Fibroblast of lung (primary cell): ENCODE measurements at regions not wholly inside any gene's neighbourhood (a gene's known extent, or its start where the extent isn't known, plus 50 kb on each side); places are given as distances from the start of the nearest gene placed in this dataset.
A peak's percentile ranks its signal among the peaks of the same experiment; 100 is the strongest.

Experiments
- DNase-seq, 2 donors: peaks; one replicate each; pipeline versions ENCODE4 v3.0.0 to v3.0.0-alpha.2; 2010; ENCODE audit warnings: low read depth in 2 of 2
- H2AFZ ChIP-seq: 2 replicates; pipeline ENCODE4 v1.5.1; 2012; ENCODE audit warnings: low read length, control low read depth, inconsistent platforms
- H3K27ac ChIP-seq: 2 replicates; pipeline ENCODE4 v1.5.1; 2011; ENCODE audit warnings: low read length, control low read depth; ENCODE audit not compliant: insufficient read depth
- H3K27me3 ChIP-seq: 2 replicates; pipeline ENCODE4 v1.5.1; 2011; ENCODE audit warnings: mild to moderate bottlenecking, low read length; ENCODE audit not compliant: control insufficient read depth, insufficient read depth
- H3K36me3 ChIP-seq: 2 replicates; pipeline ENCODE4 v1.5.1; 2011; ENCODE audit warnings: low read length; ENCODE audit not compliant: control insufficient read depth, insufficient read depth
- H3K4me1 ChIP-seq: 2 replicates; pipeline ENCODE4 v1.5.1; 2011; ENCODE audit warnings: low read length; ENCODE audit not compliant: control insufficient read depth, insufficient read depth; ENCODE audit errors: extremely low read depth
- H3K4me2 ChIP-seq: 2 replicates; pipeline ENCODE4 v1.5.1; 2011; ENCODE audit warnings: low read length, control low read depth; ENCODE audit not compliant: insufficient read depth; ENCODE audit errors: extremely low read depth
- H3K4me3 ChIP-seq, 4 experiments: fragments of 200-600 bp in 1 of 4; sonication (generic) in 1 of 4; replicated peaks in 1 of 4; 2 replicates each; pipeline ENCODE4 v1.5.1; 2011 to 2016; ENCODE audit warnings: low read length in 4 of 4, low read depth in 3 of 4, mild to moderate bottlenecking in 3 of 4, control low read depth in 2 of 4, inconsistent platforms in 1 of 4, mixed read lengths in 1 of 4; ENCODE audit not compliant: insufficient read depth in 1 of 4; ENCODE audit errors: control extremely low read depth in 1 of 4
- H3K79me2 ChIP-seq: 2 replicates; pipeline ENCODE4 v1.5.1; 2012; ENCODE audit warnings: mild to moderate bottlenecking, low read length, inconsistent platforms; ENCODE audit not compliant: control insufficient read depth, insufficient read depth
- H3K9ac ChIP-seq: 2 replicates; pipeline ENCODE4 v1.5.1; 2011; ENCODE audit warnings: mild to moderate bottlenecking, low read length, control low read depth; ENCODE audit not compliant: insufficient read depth
- H3K9me3 ChIP-seq: 2 replicates; pipeline ENCODE4 v1.5.1; 2012; ENCODE audit warnings: low read depth, low read length; ENCODE audit not compliant: control insufficient read depth, insufficient read depth
- H4K20me1 ChIP-seq: 2 replicates; pipeline ENCODE4 v1.5.1; 2011; ENCODE audit warnings: low read length; ENCODE audit not compliant: control insufficient read depth, insufficient read depth; ENCODE audit errors: extremely low read depth
- EZH2 ChIP-seq: IDR thresholded peaks from 2 replicates; pipeline ENCODE4 v1.5.1; 2012; ENCODE audit warnings: low read length, control low read depth, mild to moderate bottlenecking; ENCODE audit errors: missing control alignments
- TF ChIP-seq, protein P1 (sequence below), 2 donors: IDR thresholded peaks in 1 of 2; conservative IDR thresholded peaks in 1 of 2; 1 replicate in 1 of 2; 2 replicates in 1 of 2; pipeline ENCODE4 v1.5.1; 2011 to 2012; ENCODE audit warnings: low read length in 2 of 2, control low read depth in 1 of 2, inconsistent platforms in 1 of 2, low read depth in 1 of 2, mild to moderate bottlenecking in 1 of 2

DNA sequence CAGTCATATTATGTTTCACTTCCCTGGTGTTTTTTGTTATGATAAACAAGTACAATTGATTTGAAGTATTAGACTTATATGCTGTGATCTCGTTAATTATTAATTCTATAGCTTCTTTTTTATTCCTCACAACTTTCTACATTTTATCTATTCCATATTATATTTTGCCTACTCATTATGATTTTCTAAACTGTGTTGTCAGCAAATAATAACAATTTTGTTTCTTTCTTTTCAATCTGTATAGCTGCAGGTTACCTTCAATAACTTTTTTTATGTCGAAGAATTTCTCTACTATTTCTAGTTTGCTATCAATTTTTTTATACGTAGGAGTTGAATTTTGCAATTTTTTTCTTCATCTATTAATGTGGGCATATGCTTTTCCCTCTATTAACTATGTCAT is 304.4 kb downstream of the PCDH17 start:
- Histone ChIP-seq H3K4me3 (no peak overlapping the region), H3K9ac (no peak overlapping the region), H3K4me2 (no peak overlapping the region), H4K20me1 (no peaks in the 10 kb centered on the region), H3K9me3 (no peaks in the 10 kb centered on the region), H3K79me2 (no peaks in the 10 kb centered on the region), H3K27me3 (no peaks in the 10 kb centered on the region), H2AFZ (no peak overlapping the region), H3K36me3 (no peaks in the 10 kb centered on the region), H3K27ac (no peak overlapping the region), H3K4me1 (no peaks in the 10 kb centered on the region)
- no peak for DNase-seq
- TF ChIP-seq, protein P1, sequence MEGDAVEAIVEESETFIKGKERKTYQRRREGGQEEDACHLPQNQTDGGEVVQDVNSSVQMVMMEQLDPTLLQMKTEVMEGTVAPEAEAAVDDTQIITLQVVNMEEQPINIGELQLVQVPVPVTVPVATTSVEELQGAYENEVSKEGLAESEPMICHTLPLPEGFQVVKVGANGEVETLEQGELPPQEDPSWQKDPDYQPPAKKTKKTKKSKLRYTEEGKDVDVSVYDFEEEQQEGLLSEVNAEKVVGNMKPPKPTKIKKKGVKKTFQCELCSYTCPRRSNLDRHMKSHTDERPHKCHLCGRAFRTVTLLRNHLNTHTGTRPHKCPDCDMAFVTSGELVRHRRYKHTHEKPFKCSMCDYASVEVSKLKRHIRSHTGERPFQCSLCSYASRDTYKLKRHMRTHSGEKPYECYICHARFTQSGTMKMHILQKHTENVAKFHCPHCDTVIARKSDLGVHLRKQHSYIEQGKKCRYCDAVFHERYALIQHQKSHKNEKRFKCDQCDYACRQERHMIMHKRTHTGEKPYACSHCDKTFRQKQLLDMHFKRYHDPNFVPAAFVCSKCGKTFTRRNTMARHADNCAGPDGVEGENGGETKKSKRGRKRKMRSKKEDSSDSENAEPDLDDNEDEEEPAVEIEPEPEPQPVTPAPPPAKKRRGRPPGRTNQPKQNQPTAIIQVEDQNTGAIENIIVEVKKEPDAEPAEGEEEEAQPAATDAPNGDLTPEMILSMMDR (conservative IDR thresholded peaks at IDR 0.05 in 1 of 2, IDR thresholded peaks at IDR 0.05 in 1 of 2; ENCODE audit: low read depth in 1 of 2, low read length in 2 of 2): no peak
- TF ChIP-seq EZH2: no peak

DNA sequence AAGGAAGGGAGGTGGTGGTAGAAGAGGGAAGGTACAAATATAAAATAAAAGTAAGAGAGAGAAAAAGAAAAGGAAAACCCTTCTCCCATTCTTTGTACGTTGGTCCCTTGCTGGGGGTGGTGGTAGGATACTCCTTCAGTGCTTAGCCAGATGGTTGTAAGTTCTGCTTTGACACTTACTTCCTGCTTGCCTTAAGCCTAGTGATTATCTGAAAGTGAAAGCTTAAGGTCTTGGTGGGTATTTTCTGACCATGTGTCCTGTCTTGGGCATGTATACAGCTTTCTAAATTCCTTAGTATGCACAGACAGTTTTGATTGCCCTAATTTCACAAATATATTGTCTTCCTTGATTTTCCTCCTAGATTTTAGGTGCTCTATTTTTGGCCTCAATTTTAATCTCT is 314.8 kb downstream of the PCDH17 start:
- Histone ChIP-seq H3K36me3 (no peaks in the 10 kb centered on the region), H3K9me3 (no peaks in the 10 kb centered on the region), H3K27me3 (no peaks in the 10 kb centered on the region), H3K9ac (no peak overlapping the region), H3K4me3 (no peak overlapping the region), H3K4me1 (no peaks in the 10 kb centered on the region), H4K20me1 (no peaks in the 10 kb centered on the region), H2AFZ (no peak overlapping the region), H3K4me2 (no peak overlapping the region), H3K79me2 (no peaks in the 10 kb centered on the region), H3K27ac (no peak overlapping the region)
- TF ChIP-seq EZH2: no peak
- TF ChIP-seq, protein P1 (conservative IDR thresholded peaks at IDR 0.05 in 1 of 2, IDR thresholded peaks at IDR 0.05 in 1 of 2; ENCODE audit: low read depth in 1 of 2, low read length in 2 of 2): no peak
- DNase-seq: peak in 1 of 2 donors; percentile 17

DNA sequence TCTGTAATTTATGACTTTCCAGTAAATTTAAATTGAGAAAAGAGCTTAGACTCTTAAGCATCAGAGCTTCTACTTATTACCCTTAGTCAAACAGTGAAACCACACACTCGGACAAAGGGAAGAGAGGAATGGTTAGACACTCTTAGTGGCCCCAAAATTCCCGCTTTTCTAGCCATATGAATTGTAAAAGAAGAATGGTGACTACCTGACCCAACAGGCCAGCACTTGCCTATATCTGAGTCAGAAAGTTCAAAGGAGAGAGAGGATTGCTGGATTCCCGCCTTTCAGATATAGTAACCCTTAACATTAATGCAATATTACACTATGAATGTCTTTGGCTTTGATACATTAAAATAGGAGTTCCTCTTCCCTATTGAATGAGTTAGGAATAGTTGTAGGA is 317.3 kb downstream of the PCDH17 start:
- no peaks in the 10 kb centered on the region for H3K27me3 ChIP-seq
- no peaks in the 10 kb centered on the region for H3K36me3 ChIP-seq
- H3K4me3 ChIP-seq: no peak overlapping the region
- H3K4me2 ChIP-seq: no peak overlapping the region
- DNase-seq: no peak
- H2AFZ ChIP-seq: no peak overlapping the region
- TF ChIP-seq EZH2: no peak
- TF ChIP-seq, protein P1 (conservative IDR thresholded peaks at IDR 0.05 in 1 of 2, IDR thresholded peaks at IDR 0.05 in 1 of 2; ENCODE audit: low read depth in 1 of 2, low read length in 2 of 2): no peak
- no peak overlapping the region for H3K27ac ChIP-seq
- H3K9ac ChIP-seq: no peak overlapping the region
- no peaks in the 10 kb centered on the region for H3K79me2 ChIP-seq
- no peaks in the 10 kb centered on the region for H3K9me3 ChIP-seq
- H3K4me1 ChIP-seq: no peaks in the 10 kb centered on the region
- no peaks in the 10 kb centered on the region for H4K20me1 ChIP-seq
